Vagina (tissue), 2 donors: ENCODE measurements at regions not wholly inside any gene's neighbourhood (a gene's known extent, or its start where the extent isn't known, plus 50 kb on each side); places are given as distances from the start of the nearest gene placed in this dataset.

ENCODE experiments used
- DNase-seq, 2 donors: peaks; one replicate each; pipeline ENCODE4 v3.0.0-alpha.2; 2017; ENCODE audit errors: extremely low spot score in 2 of 2
- H3K27ac ChIP-seq: fragments of 200-600 bp; sonication (generic); one replicate; pipeline ENCODE4 v1.5.1; 2019
- H3K27me3 ChIP-seq: fragments of 200-600 bp; sonication (generic); one replicate; pipeline ENCODE4 v1.5.1; 2019
- H3K36me3 ChIP-seq, 2 donors: fragments of 200-600 bp; sonication (generic); one replicate each; pipeline ENCODE4 v1.5.1; 2017 to 2019
- H3K4me1 ChIP-seq: fragments of 200-600 bp; sonication (generic); one replicate; pipeline ENCODE4 v1.5.1; 2019
- H3K4me3 ChIP-seq, 2 donors: fragments of 200-600 bp; sonication (generic); 1 replicate in 1 of 2; 2 replicates in 1 of 2; pipeline ENCODE4 v1.5.1; 2016 to 2019
- H3K9me3 ChIP-seq: fragments of 200-600 bp; sonication (generic); one replicate; pipeline ENCODE4 v1.5.1; 2019
- POLR2A ChIP-seq, 2 donors: fragments of 450-650 bp; IDR thresholded peaks; one replicate each; pipeline ENCODE4 v1.6.1; 2017; ENCODE audit warnings: antibody characterized with exemption in 2 of 2, mild to moderate bottlenecking in 2 of 2, moderate library complexity in 2 of 2
- POLR2AphosphoS5 ChIP-seq, 2 donors: sonication (generic); formaldehyde crosslinking; IDR thresholded peaks; one replicate each; pipeline ENCODE4 v1.9.0; 2017; ENCODE audit warnings: antibody characterized with exemption in 2 of 2, mild to moderate bottlenecking in 2 of 2, low read depth in 1 of 2; ENCODE audit not compliant: insufficient read depth in 1 of 2
- intact Hi-C: fragments of 100-400 bp; cut with DNase I; formaldehyde crosslinking; loops from one replicate; pipeline ENCODE4 v1.15.1; 2023
- TF ChIP-seq, protein P1 (sequence below), 3 experiments: fragments of 450-650 bp in 2 of 3; fragments of 200-600 bp in 1 of 3; sonication (generic) in 1 of 3; IDR thresholded peaks; one replicate each; pipeline ENCODE4 v1.5.1; 2017 to 2019; ENCODE audit warnings: antibody characterized with exemption in 3 of 3, mild to moderate bottlenecking in 2 of 3, moderate library complexity in 2 of 3

DNA sequence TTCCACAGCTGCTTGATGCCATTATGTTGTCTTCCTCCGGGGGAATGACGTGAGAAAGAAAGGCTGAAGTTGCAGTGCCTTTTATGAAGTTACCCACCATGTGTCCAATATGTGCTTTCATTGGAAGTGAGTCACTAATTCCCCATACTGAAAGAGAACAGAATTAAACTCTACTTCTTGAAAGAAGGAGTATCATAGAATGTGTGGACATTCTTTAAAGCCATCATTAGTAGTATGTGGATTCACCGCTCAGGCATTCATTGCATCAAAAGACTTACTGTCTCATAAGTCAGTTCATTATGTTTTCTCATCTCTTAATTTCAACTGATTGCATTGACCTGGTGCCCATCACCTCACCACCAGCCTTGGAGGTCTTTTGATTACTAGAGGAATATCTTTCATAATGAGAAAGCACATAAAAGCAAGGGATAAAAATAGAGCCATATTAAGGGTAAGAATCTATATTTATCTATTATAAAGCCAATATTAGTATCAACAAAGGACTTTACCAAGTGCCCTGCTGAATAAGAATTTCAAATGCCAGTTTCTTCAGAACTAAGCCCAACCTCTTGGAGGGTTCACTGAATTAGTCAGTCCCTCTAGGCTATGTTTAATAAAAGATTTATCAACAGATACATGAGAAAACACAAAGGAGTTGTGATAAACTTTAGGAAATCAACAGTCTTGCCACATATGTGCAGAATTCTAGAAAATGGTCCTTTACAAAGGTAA, 516.1 kb downstream of the NTRK2 start:
- H3K9me3 ChIP-seq: no peaks in the 10 kb centered on the region
- no peak overlapping the region for H3K4me3 ChIP-seq
- intact Hi-C loops: no loop called here
- H3K36me3 ChIP-seq: no peaks in the 10 kb centered on the region
- no peaks in the 10 kb centered on the region for H3K27me3 ChIP-seq
- H3K27ac ChIP-seq: no peak overlapping the region
- no peak for DNase-seq
- TF ChIP-seq POLR2AphosphoS5 (IDR thresholded peaks at IDR 0.05; ENCODE audit: insufficient read depth in 1 of 2, low read depth in 1 of 2) (no peak), POLR2A (IDR thresholded peaks at IDR 0.05) (no peak)
- TF ChIP-seq, protein P1, sequence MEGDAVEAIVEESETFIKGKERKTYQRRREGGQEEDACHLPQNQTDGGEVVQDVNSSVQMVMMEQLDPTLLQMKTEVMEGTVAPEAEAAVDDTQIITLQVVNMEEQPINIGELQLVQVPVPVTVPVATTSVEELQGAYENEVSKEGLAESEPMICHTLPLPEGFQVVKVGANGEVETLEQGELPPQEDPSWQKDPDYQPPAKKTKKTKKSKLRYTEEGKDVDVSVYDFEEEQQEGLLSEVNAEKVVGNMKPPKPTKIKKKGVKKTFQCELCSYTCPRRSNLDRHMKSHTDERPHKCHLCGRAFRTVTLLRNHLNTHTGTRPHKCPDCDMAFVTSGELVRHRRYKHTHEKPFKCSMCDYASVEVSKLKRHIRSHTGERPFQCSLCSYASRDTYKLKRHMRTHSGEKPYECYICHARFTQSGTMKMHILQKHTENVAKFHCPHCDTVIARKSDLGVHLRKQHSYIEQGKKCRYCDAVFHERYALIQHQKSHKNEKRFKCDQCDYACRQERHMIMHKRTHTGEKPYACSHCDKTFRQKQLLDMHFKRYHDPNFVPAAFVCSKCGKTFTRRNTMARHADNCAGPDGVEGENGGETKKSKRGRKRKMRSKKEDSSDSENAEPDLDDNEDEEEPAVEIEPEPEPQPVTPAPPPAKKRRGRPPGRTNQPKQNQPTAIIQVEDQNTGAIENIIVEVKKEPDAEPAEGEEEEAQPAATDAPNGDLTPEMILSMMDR (IDR thresholded peaks at IDR 0.05): no peak
- no peaks in the 10 kb centered on the region for H3K4me1 ChIP-seq

DNA sequence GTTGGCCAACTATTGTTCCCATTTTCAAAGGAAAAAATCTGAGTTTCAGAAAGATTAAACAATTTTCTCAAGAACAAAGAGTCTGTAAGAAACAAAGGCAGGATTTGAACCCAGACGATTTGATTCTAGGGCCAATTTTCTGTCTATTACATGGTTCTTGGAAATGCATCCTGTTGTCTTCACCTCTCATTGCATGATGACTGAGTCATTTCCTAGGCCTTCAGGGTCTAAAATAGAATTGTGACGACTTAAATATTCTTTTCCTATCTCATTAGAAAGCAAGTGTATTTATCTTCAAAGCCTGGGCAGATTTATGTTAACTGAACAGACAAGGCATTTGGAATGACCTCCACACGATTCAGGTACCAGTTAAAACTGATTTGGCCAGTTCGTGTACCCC, 512.9 kb downstream of the NTRK2 start:
- Histone ChIP-seq H3K4me3 (no peak overlapping the region), H3K36me3 (no peaks in the 10 kb centered on the region), H3K9me3 (no peaks in the 10 kb centered on the region), H3K27ac (no peak overlapping the region), H3K27me3 (no peaks in the 10 kb centered on the region), H3K4me1 (no peaks in the 10 kb centered on the region)
- TF ChIP-seq POLR2AphosphoS5 (IDR thresholded peaks at IDR 0.05; ENCODE audit: insufficient read depth in 1 of 2, low read depth in 1 of 2) (no peak), POLR2A (IDR thresholded peaks at IDR 0.05) (no peak)
- TF ChIP-seq, protein P1 (IDR thresholded peaks at IDR 0.05): no peak
- intact Hi-C loops: no loop called here
- no peak for DNase-seq

DNA sequence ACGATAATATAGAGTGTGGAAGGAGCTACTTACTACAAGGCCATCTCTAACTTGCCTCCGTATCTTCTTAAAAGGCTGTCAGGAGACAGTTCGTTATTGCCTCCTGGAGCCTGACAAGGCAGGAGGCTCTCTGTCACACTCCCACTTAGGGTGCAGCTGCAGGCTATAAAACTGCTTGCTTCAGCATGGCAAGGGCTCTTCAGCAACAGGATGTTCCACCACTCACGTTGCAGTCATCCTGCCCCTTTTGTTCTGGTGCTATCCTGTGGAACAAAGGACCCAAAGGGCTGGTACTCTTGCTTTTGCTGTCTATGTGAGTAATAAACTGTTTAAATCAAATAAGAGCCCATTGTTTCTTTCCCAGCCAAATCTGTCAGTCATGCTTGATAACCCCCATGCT, 508.9 kb downstream of the NTRK2 start:
- intact Hi-C loops: no loop called here
- Histone ChIP-seq H3K27me3 (no peaks in the 10 kb centered on the region), H3K4me3 (no peak overlapping the region), H3K27ac (no peak overlapping the region), H3K4me1 (no peaks in the 10 kb centered on the region), H3K9me3 (no peaks in the 10 kb centered on the region), H3K36me3 (no peaks in the 10 kb centered on the region)
- TF ChIP-seq, protein P1 (IDR thresholded peaks at IDR 0.05): no peak
- TF ChIP-seq POLR2A (IDR thresholded peaks at IDR 0.05) (no peak), POLR2AphosphoS5 (IDR thresholded peaks at IDR 0.05; ENCODE audit: insufficient read depth in 1 of 2, low read depth in 1 of 2) (no peak)
- DNase-seq: no peak

DNA sequence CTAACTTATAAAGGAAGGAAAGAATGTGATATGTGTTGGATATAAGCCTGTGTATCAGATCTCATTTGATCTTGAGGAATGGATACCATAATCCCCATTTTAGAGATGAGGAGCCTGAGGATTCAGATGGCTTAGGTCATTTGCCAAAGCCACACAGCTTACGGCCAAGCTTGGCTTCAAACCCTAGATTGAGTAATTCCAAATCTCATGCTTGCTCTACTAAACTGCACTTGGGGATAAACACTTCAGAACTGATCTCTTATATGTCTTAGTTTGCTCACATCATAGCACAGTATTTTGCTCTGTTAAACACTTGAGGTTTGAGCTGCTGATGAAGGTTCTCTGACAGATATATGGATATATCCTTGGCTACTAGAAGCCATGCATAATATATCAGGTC, 504.4 kb downstream of the NTRK2 start:
- Histone ChIP-seq H3K27ac (no peak overlapping the region), H3K27me3 (no peaks in the 10 kb centered on the region), H3K4me1 (peaks cover 16% of the 10 kb centered on the region), H3K4me3 (no peak overlapping the region), H3K36me3 (no peaks in the 10 kb centered on the region), H3K9me3 (no peaks in the 10 kb centered on the region)
- no peak for DNase-seq
- TF ChIP-seq POLR2A (IDR thresholded peaks at IDR 0.05) (no peak), POLR2AphosphoS5 (IDR thresholded peaks at IDR 0.05; ENCODE audit: insufficient read depth in 1 of 2, low read depth in 1 of 2) (no peak)
- TF ChIP-seq, protein P1 (IDR thresholded peaks at IDR 0.05): no peak
- intact Hi-C loops: no loop called here
